ENCODE measurements at regions not wholly inside any gene's neighbourhood (a gene's known extent, or its start where the extent isn't known, plus 50 kb on each side); places are given as distances from the start of the nearest gene placed in this dataset.

GRCh38 chr1:234932106-234932505, 196.5 kb downstream of the TOMM20 start:
- no peak for DNase-seq

DNA sequence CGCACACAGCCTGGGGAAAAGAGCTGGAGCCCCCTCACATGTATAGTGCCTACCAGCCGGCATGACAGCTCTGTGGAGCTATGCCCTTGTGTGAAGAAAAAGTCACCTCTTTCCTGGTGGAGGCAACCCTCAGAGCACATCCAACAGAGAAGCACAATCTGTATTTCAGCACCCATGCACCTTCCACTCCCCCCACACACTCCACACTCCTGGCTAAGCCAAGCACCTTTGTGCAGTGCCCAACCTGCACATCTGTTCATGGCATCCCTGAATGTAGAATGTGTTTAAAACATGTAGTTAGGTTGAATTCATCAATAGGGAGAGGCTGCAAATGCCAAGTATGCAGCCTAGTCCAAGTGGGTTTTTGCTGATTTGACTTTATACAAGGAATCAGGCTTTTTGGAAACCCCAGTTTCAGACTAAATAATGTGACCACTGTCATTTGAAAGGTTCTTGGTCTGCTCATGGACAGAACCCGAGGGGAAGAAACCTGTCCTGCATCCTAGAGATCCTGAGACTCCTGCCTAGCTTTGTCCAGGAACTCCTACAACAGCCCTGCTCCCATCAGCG, 197.1 kb downstream of the TOMM20 start:
- no peak for DNase-seq

- DNase-seq = no peak
These were observed 199.3 kb downstream of the TOMM20 start for GRCh38 chr1:234929369-234929768.

DNA sequence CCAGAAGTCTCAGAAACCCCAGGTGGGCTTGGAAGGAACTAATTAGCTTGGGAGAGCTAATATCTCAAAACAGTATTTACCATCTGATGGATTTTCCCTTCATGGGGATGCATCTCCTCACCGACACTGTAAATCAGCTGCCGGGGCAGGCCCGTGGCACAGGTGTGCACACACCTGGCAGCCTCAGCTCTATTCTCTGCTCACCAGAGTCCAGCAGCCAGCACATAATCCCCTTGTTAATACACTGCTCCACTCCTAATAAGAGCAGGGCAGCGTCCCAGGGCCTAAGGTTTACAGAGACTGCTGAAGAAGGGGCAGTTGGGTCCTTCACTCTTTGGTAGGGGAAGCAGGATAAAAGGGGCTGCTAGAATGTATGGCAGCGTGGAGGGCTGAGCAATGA, 200.0 kb downstream of the TOMM20 start:
- DNase-seq = peak in 1 of 2 experiments; percentile 1

GRCh38 chr1:234927971-234928640, 200.5 kb downstream of the TOMM20 start:
- no peak for DNase-seq

DNA sequence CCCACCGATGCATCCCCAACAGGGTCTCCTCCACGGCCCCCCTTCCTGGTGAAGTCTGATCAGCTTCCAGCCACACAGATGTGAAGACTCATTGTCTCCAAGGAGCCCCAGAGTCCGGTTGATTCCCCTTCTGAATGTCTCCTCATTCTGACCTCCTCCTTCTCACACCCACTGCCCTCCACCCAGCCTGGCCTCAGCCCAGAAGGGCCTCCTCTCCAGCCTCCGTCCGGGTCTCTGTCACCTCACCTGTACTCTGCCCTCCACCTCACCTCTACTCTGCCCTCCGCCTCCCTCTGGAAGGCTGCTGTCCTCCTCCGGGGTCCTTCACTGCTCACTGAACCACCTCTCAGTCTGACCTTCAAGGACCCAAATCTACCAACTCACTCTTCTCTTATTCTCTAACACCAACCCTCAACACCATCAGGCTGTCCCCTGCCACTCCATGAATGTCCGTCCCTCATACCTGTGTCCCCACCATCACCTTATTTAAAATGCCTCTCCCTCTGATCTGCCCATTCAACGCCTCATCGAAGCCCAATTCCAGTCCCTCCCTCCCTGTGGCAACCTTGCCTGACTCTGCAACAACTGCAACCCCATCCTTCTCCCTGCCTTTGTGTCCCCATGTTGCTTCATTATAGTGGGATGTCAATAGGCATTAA, 201.2 kb downstream of the TOMM20 start:
- DNase-seq = no peak

GRCh38 chr1:234926559-234927311, 201.9 kb downstream of the TOMM20 start:
- no peak for DNase-seq

DNA sequence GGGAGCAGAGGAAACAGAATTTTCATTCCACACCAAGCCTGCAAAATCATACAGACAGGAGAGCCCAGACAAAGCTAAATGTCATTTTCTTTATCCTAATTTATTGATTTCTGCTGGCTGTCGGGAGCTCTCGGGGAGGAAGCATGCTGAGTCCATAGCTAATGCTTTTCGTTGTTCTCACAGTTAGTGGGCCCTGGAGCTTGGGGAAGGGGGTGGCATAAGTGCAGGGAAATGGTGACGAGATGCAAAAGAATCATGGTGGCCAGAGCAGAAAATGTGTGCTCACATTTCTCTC, 202.4 kb downstream of the TOMM20 start:
- DNase-seq = no peak

DNA sequence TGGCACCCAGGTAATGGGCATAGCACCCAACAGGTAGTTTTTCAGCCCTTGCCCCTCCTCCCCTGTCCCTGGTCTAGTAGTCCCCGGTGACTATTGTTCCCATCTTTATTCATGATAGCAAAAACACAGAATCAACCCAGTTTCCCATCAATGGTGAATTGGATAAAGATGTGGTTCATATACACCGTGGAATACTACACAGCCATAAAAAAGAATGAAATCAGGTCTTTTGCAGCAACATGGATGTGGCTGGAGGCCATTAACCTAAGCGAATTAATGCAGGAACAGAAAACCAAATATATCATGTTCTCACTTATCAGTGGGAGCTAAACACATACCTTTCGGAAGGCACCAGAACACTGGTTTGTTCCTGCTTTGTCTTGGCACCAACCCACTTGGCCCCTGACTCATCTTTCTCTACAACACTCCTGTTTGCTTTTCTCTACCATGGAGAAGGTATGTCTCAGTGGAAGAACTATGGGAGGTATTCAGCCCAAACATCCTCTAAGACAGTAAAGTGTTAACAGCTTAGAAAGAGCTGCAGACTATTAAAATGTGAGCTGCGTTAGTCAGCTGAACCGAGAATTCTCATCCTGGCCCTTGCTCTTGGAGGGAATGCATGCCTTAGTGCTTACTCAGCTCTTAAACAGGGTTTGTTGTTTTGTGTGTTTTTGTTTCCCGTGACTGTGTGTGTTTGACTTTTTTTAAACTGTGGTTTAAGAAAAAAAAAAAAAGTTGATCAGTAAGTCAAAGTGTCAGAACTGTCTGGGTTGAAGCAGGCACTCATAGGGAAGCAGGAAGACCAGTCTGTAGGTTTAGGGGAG, 203.0 kb downstream of the TOMM20 start:
- no peak for DNase-seq

DNA sequence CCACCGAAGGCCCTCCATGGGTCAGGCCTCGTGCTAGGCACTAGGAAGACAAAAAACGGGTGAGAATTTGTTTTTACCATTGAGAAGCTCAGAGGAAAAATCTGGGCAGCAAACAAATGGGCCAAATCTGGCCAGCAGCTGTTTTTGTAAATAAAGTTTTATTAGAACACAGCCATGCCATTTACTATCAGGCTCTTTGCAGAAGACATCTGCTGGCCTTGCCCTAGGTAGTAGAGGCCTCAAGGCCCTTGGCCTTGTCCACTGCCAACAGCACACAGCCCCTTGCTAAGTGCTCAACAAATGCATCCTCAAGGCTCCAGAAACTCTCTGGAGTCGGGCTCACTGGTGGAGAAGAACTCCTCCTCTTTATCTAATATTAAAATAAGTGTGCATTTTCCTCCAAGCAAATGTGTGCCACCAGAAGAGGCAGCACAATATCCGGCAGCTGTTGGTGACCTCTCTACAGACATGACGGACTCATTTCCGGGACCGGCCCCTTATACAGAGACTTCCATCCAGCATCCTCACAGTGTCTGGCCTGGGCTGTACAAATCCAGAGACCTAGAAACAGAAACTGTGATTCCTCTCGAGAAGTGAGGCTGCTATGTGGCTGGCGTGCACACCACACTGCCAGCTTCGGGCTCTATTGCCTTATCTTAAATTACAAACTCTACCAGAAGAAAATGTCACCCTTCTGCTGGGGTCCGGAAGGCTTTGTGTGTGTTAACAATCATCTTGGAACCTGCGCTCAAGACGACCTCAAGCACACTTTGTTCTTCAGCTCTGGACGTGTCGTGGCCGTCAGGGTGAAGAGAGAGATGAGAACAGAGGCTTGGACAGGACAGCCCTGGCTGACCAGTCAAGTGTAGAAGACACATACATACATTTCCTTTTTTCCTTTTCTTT, 203.9 kb downstream of the TOMM20 start:
- no peak for DNase-seq

DNA sequence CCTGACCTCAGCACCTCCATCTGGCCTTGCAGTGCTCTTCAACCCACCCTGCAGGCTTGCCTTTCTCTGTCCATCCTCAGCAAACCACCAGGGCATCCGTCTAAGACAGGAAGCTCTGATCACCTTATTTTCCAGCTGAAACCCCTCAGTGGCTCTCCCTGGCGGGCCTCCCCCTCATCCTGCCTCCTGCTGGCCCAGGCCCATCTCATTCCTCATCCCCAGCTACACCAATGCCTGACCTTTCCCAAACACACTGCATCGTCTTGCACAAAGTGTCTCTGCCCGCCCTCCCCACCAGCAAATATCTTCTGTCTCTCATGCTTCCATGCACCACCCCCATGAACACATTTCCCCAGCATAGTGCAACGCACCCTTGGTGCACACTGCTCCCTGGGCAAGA, 205.0 kb downstream of the TOMM20 start:
- no peak for DNase-seq

- no peak for DNase-seq
These were observed 205.7 kb downstream of the TOMM20 start for GRCh38 chr1:234922987-234923386.

DNA sequence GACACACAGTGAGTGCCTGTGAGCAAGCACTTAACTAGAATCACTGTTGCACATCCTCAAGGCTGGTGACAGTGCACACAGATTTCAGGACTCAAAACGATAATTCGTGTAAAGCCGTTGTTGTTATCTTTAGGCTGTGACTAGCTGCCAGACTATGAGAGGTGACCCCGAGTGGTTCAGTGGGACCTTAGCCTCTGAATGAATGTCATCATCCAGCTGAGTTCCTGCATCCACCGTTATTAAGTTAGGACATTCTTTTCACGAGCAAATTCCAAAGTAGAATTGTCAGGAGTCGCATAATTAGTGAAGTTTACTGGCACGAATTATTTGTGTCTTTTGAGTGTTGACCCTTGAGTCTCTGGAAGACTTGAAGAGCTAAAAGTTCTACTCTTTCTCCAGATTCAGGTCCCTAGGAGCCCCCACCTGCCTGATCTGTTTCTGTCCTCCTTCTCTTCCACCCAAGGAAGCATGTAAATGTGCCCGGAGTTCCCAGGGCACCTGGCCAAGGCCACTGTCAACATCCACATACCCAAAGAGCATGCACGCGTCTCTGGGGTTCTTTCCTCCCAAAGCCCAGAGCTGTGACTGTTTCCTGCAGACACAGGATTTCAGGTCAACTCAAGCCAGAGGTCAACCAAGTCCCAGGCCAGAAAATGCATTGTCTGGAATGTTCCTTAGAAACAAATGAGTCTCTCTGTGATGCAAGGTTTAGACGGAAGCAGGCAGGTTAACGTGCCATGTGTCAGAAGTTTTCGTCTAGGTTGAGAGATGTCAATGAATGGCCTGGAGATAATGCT, 207.2 kb downstream of the TOMM20 start:
- DNase-seq = no peak

DNA sequence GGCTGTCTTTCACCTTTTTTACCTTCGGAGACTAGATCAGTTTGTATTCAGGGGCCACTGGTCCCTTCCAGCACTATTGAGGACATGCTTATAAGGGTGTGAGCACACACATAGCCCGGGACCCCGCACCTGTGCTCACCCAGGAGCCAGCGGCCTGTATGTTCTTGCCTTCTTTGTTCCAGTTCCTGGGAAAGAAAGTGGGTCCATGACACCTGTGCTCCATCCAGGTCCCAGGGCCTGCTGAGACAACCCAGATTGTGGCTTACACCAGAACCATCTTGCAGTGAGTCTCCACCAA, 207.8 kb downstream of the TOMM20 start:
- DNase-seq = no peak

DNA sequence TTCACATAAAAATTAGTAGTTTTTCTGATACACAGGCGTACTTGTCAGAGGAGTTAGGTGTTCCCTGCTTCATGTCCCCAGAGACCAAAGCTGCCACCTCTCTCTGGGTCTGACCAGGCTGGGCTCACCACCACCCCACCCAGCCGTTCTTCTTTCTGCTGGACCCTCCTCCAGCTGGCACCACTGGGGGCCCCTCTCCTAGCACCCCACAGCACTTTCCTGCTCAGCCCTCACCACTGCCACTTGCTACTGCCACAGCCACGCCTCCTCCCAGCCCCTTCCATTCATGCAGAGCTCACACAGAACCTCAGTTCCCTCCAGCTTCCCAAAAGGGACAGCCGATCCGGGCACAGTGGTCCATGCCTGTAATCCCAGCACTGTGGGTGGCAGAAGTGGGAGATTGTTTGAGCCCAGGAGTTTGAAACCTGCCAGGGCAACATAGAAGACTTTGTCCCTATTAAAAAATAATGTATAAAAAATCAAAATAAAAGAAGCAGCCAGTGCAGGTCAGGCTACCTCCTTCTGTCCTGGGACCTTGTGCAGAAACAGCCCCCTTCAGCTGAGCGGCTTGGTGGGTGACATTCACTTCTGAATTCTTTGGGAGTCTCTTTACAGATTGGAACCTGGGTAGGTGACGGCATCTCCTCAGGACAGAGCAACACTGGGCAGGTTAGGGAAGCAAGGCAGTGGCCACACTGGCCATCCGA, 208.3 kb downstream of the TOMM20 start:
- no peak for DNase-seq

- no peak for DNase-seq
These were observed 209.5 kb downstream of the TOMM20 start for GRCh38 chr1:234918961-234919761.

GRCh38 chr1:234918181-234918841, 210.3 kb downstream of the TOMM20 start:
- DNase-seq = no peak

GRCh38 chr1:234917495-234918180, 211.0 kb downstream of the TOMM20 start:
- DNase-seq = no peak

- DNase-seq = no peak
These were observed 211.8 kb downstream of the TOMM20 start for GRCh38 chr1:234916840-234917239.
